Stimulated activated CD4-positive, alpha-beta T cell treated with anti-CD3 and anti-CD28 coated beads, Interleukin-15, amount 100 ng/mL, for 48 hours (primary cell): ENCODE measurements at regions not wholly inside any gene's neighbourhood (a gene's known extent, or its start where the extent isn't known, plus 50 kb on each side); places are given as distances from the start of the nearest gene placed in this dataset.
"Not testable (repeated sequence)": the region's sequence is repeated elsewhere in the genome, so short reads cannot be mapped to it uniquely, and the experiment has no call there.

Experiments used
- DNase-seq, 2 donors: peaks; one replicate each; pipeline ENCODE4 v3.0.0-alpha.2; 2020; ENCODE audit warnings: low read depth in 2 of 2

GRCh38 chr21:15669247-15669646, 60.5 kb upstream of the USP25 start:
- no peak for DNase-seq

- no peak for DNase-seq
Measured at GRCh38 chr21:15671188-15671587, 58.6 kb upstream of the USP25 start.

- DNase-seq: not testable (repeated sequence)
Measured at GRCh38 chr21:15672578-15672977, 57.2 kb upstream of the USP25 start.

GRCh38 chr21:15676935-15677334, 52.8 kb upstream of the USP25 start:
- no peak for DNase-seq

- DNase-seq: no peak
Measured at GRCh38 chr21:15679630-15680029, 50.2 kb upstream of the USP25 start.
